RWPE2 (cell line): ENCODE measurements at regions not wholly inside any gene's neighbourhood (a gene's known extent, or its start where the extent isn't known, plus 50 kb on each side); places are given as distances from the start of the nearest gene placed in this dataset.
A peak's percentile ranks its signal among the peaks of the same experiment; 100 is the strongest.
"Not testable (repeated sequence)": the region's sequence is repeated elsewhere in the genome, so short reads cannot be mapped to it uniquely, and the experiment has no call there.

Experiments used
- ATAC-seq: fragments of 200-7000 bp; cut with Tn5 transposase; 3 replicates; pipeline ENCODE4 v1.9.1; 2021; ENCODE audit warnings: low read depth
- DNase-seq: peaks from one replicate; pipeline ENCODE4 v3.0.0-alpha.2; 2020; ENCODE audit warnings: low spot score
- H3K27ac ChIP-seq: fragments of 450-650 bp; 2 replicates; pipeline ENCODE4 v1.5.1; 2017; ENCODE audit warnings: mild to moderate bottlenecking; ENCODE audit not compliant: poor library complexity, severe bottlenecking
- H3K27me3 ChIP-seq: fragments of 250-450 bp; sonication (Bioruptor Pico); 2 replicates; pipeline ENCODE4 v1.5.1; 2021; ENCODE audit warnings: mild to moderate bottlenecking, moderate library complexity; ENCODE audit not compliant: insufficient read depth, poor library complexity, severe bottlenecking
- H3K36me3 ChIP-seq: fragments of 250-450 bp; sonication (Bioruptor Pico); 2 replicates; pipeline ENCODE4 v1.5.1; 2020; ENCODE audit warnings: low read depth, mild to moderate bottlenecking, moderate library complexity
- H3K4me1 ChIP-seq: fragments of 250-450 bp; sonication (Bioruptor Pico); 2 replicates; pipeline ENCODE4 v1.5.1; 2021; ENCODE audit warnings: mild to moderate bottlenecking, moderate library complexity; ENCODE audit not compliant: insufficient read depth, poor library complexity, severe bottlenecking
- H3K4me3 ChIP-seq: fragments of 250-450 bp; sonication (Bioruptor Pico); 2 replicates; pipeline ENCODE4 v1.5.1; 2021; ENCODE audit warnings: mild to moderate bottlenecking, moderate library complexity; ENCODE audit not compliant: severe bottlenecking
- H3K9me3 ChIP-seq: fragments of 250-450 bp; sonication (Bioruptor Pico); 2 replicates; pipeline ENCODE4 v1.5.1; 2021; ENCODE audit warnings: mild to moderate bottlenecking, moderate library complexity; ENCODE audit not compliant: severe bottlenecking
- TF ChIP-seq, protein P1 (sequence below): fragments of 450-650 bp; IDR thresholded peaks from one replicate; pipeline ENCODE4 v1.5.1; 2017; ENCODE audit warnings: mild to moderate bottlenecking, moderate library complexity; ENCODE audit not compliant: poor library complexity, severe bottlenecking

DNA sequence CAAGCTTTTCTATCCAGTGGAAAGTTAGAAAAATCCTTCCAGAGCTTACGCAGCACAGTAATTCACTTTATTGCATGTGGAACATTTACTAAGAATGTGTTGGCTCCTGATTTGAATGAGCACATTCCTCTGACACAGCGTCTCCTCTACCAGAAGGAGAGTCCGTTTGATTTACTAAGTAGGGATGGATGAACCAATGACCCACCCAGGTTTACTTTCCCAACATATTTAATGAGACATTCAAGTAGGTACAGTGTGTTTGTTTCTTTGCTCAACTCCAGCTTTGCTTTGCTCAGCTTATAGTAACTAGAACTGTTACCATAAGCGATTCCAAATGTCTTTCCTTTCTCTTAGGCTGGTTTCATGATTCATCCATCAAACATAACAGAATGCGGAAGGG, 161.7 kb downstream of the SMARCA1 start:
- no peak for DNase-seq
- TF ChIP-seq, protein P1, sequence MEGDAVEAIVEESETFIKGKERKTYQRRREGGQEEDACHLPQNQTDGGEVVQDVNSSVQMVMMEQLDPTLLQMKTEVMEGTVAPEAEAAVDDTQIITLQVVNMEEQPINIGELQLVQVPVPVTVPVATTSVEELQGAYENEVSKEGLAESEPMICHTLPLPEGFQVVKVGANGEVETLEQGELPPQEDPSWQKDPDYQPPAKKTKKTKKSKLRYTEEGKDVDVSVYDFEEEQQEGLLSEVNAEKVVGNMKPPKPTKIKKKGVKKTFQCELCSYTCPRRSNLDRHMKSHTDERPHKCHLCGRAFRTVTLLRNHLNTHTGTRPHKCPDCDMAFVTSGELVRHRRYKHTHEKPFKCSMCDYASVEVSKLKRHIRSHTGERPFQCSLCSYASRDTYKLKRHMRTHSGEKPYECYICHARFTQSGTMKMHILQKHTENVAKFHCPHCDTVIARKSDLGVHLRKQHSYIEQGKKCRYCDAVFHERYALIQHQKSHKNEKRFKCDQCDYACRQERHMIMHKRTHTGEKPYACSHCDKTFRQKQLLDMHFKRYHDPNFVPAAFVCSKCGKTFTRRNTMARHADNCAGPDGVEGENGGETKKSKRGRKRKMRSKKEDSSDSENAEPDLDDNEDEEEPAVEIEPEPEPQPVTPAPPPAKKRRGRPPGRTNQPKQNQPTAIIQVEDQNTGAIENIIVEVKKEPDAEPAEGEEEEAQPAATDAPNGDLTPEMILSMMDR = no peak
- H3K36me3 ChIP-seq = no peaks in the 10 kb centered on the region
- H3K4me1 ChIP-seq = no peaks in the 10 kb centered on the region
- no peak overlapping the region for H3K27ac ChIP-seq
- no peaks in the 10 kb centered on the region for H3K9me3 ChIP-seq
- no peak overlapping the region for H3K4me3 ChIP-seq
- H3K27me3 ChIP-seq = no peaks in the 10 kb centered on the region
- ATAC-seq = no peak

DNA sequence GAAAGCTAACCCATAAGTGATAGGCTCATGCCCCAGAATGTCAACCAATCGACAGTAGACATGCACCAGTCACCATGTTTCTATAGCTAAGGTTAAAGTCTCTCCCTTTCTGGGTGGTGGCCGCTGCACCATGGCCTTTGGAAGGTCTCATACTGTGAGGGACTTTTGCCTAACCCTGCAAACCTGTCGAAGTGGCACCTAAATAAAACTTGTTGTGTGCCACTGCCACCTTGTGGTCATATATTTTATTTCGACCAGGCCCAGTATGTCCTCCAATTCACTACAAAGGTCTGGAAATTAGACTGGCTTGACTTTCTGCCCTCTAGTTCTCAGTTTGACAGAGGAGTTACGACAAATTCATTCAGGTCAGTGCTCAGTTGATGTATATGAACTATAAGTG, 163.1 kb downstream of the SMARCA1 start:
- TF ChIP-seq, protein P1 = peak; percentile 57
- ATAC-seq (peak; percentile 46; the same call in 1 of the 3 replicates), DNase-seq (no peak)
- H3K36me3 ChIP-seq = no peaks in the 10 kb centered on the region
- no peaks in the 10 kb centered on the region for H3K4me1 ChIP-seq
- no peak overlapping the region for H3K4me3 ChIP-seq
- no peak overlapping the region for H3K27ac ChIP-seq
- no peaks in the 10 kb centered on the region for H3K9me3 ChIP-seq
- no peaks in the 10 kb centered on the region for H3K27me3 ChIP-seq

DNA sequence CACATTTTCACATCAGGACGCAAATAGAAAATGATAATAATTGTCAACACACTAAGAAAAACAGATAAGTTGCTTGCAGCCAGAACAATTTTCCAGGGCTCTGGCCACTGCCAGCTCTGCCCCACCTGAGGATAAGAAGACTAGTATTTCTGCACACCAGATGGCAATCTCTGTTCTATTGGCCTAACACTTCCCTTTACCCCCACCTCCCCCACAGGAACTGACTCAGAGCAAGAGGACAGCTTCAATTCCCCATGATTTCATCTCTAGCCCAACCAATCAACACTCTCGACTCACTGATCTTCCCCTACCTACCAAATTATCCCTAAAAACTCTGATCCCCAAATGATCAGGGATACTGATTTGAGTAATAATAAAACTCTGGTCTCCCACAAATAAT, 164.0 kb downstream of the SMARCA1 start:
- H3K27ac ChIP-seq = no peak overlapping the region
- no peaks in the 10 kb centered on the region for H3K9me3 ChIP-seq
- ATAC-seq = peak; percentile 42; the same call in 2 of the 3 replicates
- H3K36me3 ChIP-seq = no peaks in the 10 kb centered on the region
- DNase-seq = no peak
- no peak overlapping the region for H3K4me3 ChIP-seq
- H3K27me3 ChIP-seq = no peaks in the 10 kb centered on the region
- TF ChIP-seq, protein P1 = no peak
- no peaks in the 10 kb centered on the region for H3K4me1 ChIP-seq

DNA sequence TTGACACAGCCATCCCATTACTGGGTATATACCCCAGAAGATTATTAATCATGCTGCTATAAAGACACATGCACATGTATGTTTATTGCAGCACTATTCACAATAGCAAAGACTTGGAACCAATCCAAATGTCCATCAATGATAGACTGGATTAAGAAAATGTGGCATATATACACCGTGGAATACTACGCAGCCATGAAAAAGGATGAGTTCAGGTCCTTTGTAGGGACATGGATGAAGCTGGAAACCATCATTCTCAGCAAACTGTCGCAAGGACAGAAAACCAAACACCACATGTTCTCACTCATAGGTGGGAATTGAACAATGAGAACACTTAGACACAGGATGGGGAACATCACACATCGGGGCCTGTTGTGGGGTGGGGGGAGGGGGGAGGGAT, 165.9 kb downstream of the SMARCA1 start:
- H3K4me3 ChIP-seq, H3K36me3 ChIP-seq, DNase-seq, H3K27me3 ChIP-seq, ATAC-seq, H3K9me3 ChIP-seq, H3K27ac ChIP-seq, H3K4me1 ChIP-seq: not testable (repeated sequence)

DNA sequence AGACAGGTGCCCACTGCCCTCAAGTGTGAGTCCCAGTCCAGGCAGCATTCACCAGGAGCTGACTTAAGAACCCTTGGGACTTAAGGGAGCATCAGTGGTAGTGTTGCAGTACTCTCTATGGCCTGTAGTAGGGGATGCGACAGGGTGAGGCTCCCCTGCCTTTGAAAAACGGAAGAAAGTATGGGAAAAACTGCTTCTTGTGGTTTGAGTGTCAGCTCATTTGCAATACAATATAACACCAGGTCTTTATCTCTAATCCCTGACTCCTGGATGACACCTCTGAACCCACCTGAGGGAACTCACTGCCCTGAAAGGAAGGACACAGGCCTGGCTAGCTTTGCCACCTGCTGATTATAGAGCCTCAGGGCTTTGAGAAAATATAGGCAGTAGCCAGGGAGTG, 176.0 kb downstream of the SMARCA1 start:
- ATAC-seq (no peak), DNase-seq (no peak)
- H3K36me3 ChIP-seq = no peaks in the 10 kb centered on the region
- H3K4me3 ChIP-seq = no peak overlapping the region
- no peaks in the 10 kb centered on the region for H3K27me3 ChIP-seq
- TF ChIP-seq, protein P1 = no peak
- H3K4me1 ChIP-seq = no peaks in the 10 kb centered on the region
- H3K9me3 ChIP-seq = no peaks in the 10 kb centered on the region
- no peak overlapping the region for H3K27ac ChIP-seq
